Endodermal cell (in vitro differentiated cells): ENCODE measurements at regions not wholly inside any gene's neighbourhood (a gene's known extent, or its start where the extent isn't known, plus 50 kb on each side); places are given as distances from the start of the nearest gene placed in this dataset.

Source experiments
- DNase-seq: peaks from one replicate; pipeline ENCODE4 v3.0.0-alpha.2; 2017
- H3K27ac ChIP-seq: 2 replicates; pipeline ENCODE4 v1.5.1; 2013; ENCODE audit warnings: mild to moderate bottlenecking, low read depth, low read length, moderate library complexity
- H3K27me3 ChIP-seq: 2 replicates; pipeline ENCODE4 v1.6.1; 2013; ENCODE audit warnings: mild to moderate bottlenecking, low read length, moderate library complexity; ENCODE audit not compliant: insufficient read depth, control insufficient read depth, poor library complexity, severe bottlenecking
- H3K36me3 ChIP-seq: 2 replicates; pipeline ENCODE4 v1.7.0; 2013; ENCODE audit warnings: mild to moderate bottlenecking, low read length, moderate library complexity; ENCODE audit not compliant: control insufficient read depth, insufficient read depth
- H3K4me1 ChIP-seq: one replicate; pipeline ENCODE4 v1.7.0; 2013; ENCODE audit warnings: low read length; ENCODE audit not compliant: control insufficient read depth, insufficient read depth
- H3K4me3 ChIP-seq: 2 replicates; pipeline ENCODE4 v1.5.1; 2013; ENCODE audit warnings: mild to moderate bottlenecking, low read length, moderate library complexity
- H3K9ac ChIP-seq: 2 replicates; pipeline ENCODE4 v1.6.1; 2013; ENCODE audit warnings: mild to moderate bottlenecking, low read length, moderate library complexity; ENCODE audit not compliant: poor library complexity, severe bottlenecking; ENCODE audit errors: extremely low read depth
- H3K9me3 ChIP-seq: 2 replicates; pipeline ENCODE4 v1.6.1; 2013; ENCODE audit warnings: mild to moderate bottlenecking, low read length, moderate library complexity; ENCODE audit not compliant: control insufficient read depth
- H3K27ac Mint-ChIP-seq: 2 replicates; pipeline ENCODE4 v1.8.0; 2020; ENCODE audit warnings: mixed read lengths
- H3K27me3 Mint-ChIP-seq: 2 replicates; pipeline ENCODE4 v1.8.0; 2021; ENCODE audit warnings: mild to moderate bottlenecking, mixed read lengths; ENCODE audit not compliant: insufficient read depth
- H3K36me3 Mint-ChIP-seq: 2 replicates; pipeline ENCODE4 v1.8.0; 2020; ENCODE audit warnings: low read depth, mixed read lengths
- H3K4me1 Mint-ChIP-seq: 2 replicates; pipeline ENCODE4 v1.8.0; 2020; ENCODE audit warnings: mixed read lengths
- H3K4me3 Mint-ChIP-seq: 2 replicates; pipeline ENCODE4 v1.8.0; 2020; ENCODE audit warnings: mild to moderate bottlenecking, moderate library complexity, mixed read lengths
- H3K9me3 Mint-ChIP-seq: 2 replicates; pipeline ENCODE4 v1.8.0; 2020; ENCODE audit warnings: mild to moderate bottlenecking, mixed read lengths
- CTCF ChIP-seq: fragments of 200-600 bp; sonication (generic); conservative IDR thresholded peaks from 2 replicates; pipeline ENCODE4 v1.5.0; 2021; ENCODE audit warnings: antibody characterized with exemption, mild to moderate bottlenecking
- WGBS, 2 experiments: methylation state at CpG; one replicate each; pipeline versions ENCODE4 v1.1.5 to v1.1.7; 2013; ENCODE audit warnings: missing lambda C conversion rate in 2 of 2, mixed read lengths in 1 of 2; ENCODE audit not compliant: insufficient coverage in 1 of 2, insufficient read length in 1 of 2; 5-methylcytosine and 5-hydroxymethylcytosine counted together

GRCh38 chrX:9320940-9321339, 143.9 kb upstream of the TBL1X start:
- H3K9ac ChIP-seq, result no peak overlapping the region
- Mint-ChIP-seq H3K27ac (no peak overlapping the region), H3K27me3 (peaks cover 2% of the 10 kb centered on the region), H3K4me3 (no peak overlapping the region), H3K9me3 (peaks cover 55% of the 10 kb centered on the region), H3K4me1 (peaks cover 8% of the 10 kb centered on the region), H3K36me3 (peaks cover 1% of the 10 kb centered on the region)
- H3K27me3 ChIP-seq, result no peaks in the 10 kb centered on the region
- no peak overlapping the region for H3K4me3 ChIP-seq
- H3K27ac ChIP-seq, result no peak overlapping the region
- H3K4me1 ChIP-seq, result no peaks in the 10 kb centered on the region
- 58 to 73% methylated on average over 6 of the region's 7 CpGs for WGBS, 2 experiments
- no peak for DNase-seq
- TF ChIP-seq CTCF, result no peak
- H3K9me3 ChIP-seq, result no peaks in the 10 kb centered on the region
- H3K36me3 ChIP-seq, result no peaks in the 10 kb centered on the region

DNA sequence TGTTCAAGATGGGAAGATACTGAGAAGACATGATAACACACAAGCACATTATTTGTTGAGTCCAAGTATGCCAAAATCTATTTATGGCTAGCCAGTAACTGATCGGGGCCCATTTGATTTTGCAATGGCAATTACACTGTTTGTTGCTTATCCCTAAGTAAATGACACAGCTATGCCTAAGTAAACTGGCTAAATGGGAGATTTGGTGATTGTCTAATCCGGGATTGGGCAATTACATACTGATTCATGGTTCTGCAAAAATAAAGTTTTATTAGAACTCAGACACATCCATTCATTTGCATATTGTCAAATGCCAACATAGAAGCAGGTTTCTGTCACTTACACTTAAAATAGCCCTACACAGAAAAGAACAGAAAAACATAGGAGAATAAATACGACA, 140.2 kb upstream of the TBL1X start:
- Mint-ChIP-seq H3K9me3 (peaks cover 62% of the 10 kb centered on the region), H3K4me1 (peaks cover 8% of the 10 kb centered on the region), H3K36me3 (peaks cover 1% of the 10 kb centered on the region), H3K27ac (no peak overlapping the region), H3K27me3 (peaks cover 4% of the 10 kb centered on the region), H3K4me3 (no peak overlapping the region)
- Histone ChIP-seq H3K36me3 (no peaks in the 10 kb centered on the region), H3K4me1 (no peaks in the 10 kb centered on the region), H3K27me3 (no peaks in the 10 kb centered on the region), H3K9ac (no peak overlapping the region), H3K9me3 (no peaks in the 10 kb centered on the region), H3K27ac (no peak overlapping the region), H3K4me3 (no peak overlapping the region)
- no peak for TF ChIP-seq CTCF
- WGBS, 2 experiments, result 85 to 86% methylated on average over 1 to 2 of the region's 3 CpGs
- no peak for DNase-seq

- Mint-ChIP-seq H3K9me3 (peaks cover 54% of the 10 kb centered on the region), H3K36me3 (peaks cover 1% of the 10 kb centered on the region), H3K4me3 (no peak overlapping the region), H3K27me3 (peaks cover 4% of the 10 kb centered on the region), H3K27ac (no peak overlapping the region), H3K4me1 (peaks cover 3% of the 10 kb centered on the region)
- Histone ChIP-seq H3K4me1 (no peaks in the 10 kb centered on the region), H3K36me3 (no peaks in the 10 kb centered on the region), H3K27ac (no peak overlapping the region), H3K4me3 (no peak overlapping the region), H3K9me3 (no peaks in the 10 kb centered on the region), H3K9ac (no peak overlapping the region), H3K27me3 (no peaks in the 10 kb centered on the region)
- WGBS, 2 experiments, result 98% methylated on average over 6 of the region's 6 CpGs; no CpG with 5 or more reads in 1 of the 2 experiments
- TF ChIP-seq CTCF, result no peak
- no peak for DNase-seq
Observed at GRCh38 chrX:9326369-9326768, 138.5 kb upstream of the TBL1X start.
